ENCODE measurements at regions not wholly inside any gene's neighbourhood (a gene's known extent, or its start where the extent isn't known, plus 50 kb on each side); places are given as distances from the start of the nearest gene placed in this dataset.

DNA sequence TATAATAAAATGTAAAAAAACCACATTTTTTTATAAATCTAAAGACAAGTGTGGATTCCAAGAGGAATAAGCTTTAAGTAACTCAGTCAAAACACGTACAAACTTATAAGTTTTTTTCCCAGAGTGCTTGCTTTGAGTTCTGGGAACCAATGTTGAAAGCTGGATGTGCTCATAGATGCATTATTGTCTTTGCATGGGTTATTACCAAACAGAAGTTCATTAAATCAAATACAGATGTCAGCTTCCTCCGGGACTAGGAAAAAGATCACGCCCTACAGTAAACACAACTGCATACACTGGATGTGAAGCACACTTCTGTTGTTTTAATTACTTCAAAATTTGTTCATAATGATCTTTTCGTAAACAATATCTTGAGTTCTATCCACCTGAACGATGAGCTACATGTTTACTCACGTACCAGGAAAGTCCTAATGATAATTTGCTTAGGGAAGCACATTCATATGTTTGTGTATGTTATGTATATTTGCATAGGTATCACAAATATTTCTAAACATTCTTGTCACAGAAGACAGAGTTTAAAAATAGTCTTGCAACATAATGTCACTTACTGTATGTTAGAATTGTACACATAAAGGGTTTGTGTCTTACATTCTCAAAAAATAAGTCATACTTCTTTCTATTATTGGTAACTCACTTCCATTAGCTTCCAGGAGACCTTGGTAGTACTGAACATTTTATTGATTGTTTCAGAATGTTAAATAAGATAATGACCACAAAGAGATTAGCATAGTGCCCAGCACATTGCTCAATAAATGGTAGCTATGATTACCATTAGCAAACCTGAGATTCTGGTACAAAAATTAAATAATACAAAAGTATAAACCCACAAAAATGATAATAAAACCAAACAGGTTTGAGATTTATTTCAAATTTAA lies 427.4 kb downstream of the CETN3 start:
- no peak overlapping the region for H2AFZ ChIP-seq (replicated peaks; ENCODE audit: low read length, poor library complexity)
- no peak overlapping the region for H4K8ac ChIP-seq (ENCODE audit: low read depth in 2 of 2, low read length in 2 of 2)
- H2BK20ac ChIP-seq (ENCODE audit: low read depth, low read length), result no peak overlapping the region
- TF ChIP-seq CEBPB (IDR thresholded peaks at IDR 0.05; ENCODE audit: low read depth, low read length), result no peak
- TF ChIP-seq MAFK (IDR thresholded peaks at IDR 0.05; ENCODE audit: low read depth, low read length), result peak; percentile 71
- no peak for TF ChIP-seq CTCF (conservative IDR thresholded peaks at IDR 0.05; ENCODE audit: low read depth, low read length)
- ChIA-PET POLR2A (ENCODE audit: unreplicated experiment) (no interaction called here), CTCF (no interaction called here)
- no peak overlapping the region for H3K27ac ChIP-seq (ENCODE audit: insufficient read depth, low read length)
- no peak overlapping the region for H3K23ac ChIP-seq (ENCODE audit: low read depth, low read length)
- H4K20me1 ChIP-seq (ENCODE audit: insufficient read depth, low read length), result no peaks in the 10 kb centered on the region
- no peak overlapping the region for H3K4ac ChIP-seq (ENCODE audit: low read depth, low read length)
- no peak overlapping the region for H3K56ac ChIP-seq (ENCODE audit: extremely low read depth, insufficient read depth, low read length)
- dilution Hi-C loops (cut with HindIII; ENCODE audit: low sequenced_read_pairs, unreplicated experiment) (no loop called here), intact Hi-C loops (cut with micrococcal nuclease) (no loop called here), in situ Hi-C loops (cut with MboI; ENCODE audit: low sequenced_read_pairs) (no loop called here)
- no peak overlapping the region for H4K91ac ChIP-seq (ENCODE audit: insufficient read depth, low read depth, low read length)
- no peak overlapping the region for H3K18ac ChIP-seq (ENCODE audit: low read depth, low read length)
- H3K9me3 ChIP-seq (ENCODE audit: control insufficient read depth, insufficient read depth, low read length), result no peaks in the 10 kb centered on the region
- no peaks in the 10 kb centered on the region for H3K27me3 ChIP-seq (ENCODE audit: control insufficient read depth, insufficient read depth, low read length)
- no peaks in the 10 kb centered on the region for H3K79me1 ChIP-seq (ENCODE audit: low read depth in 1 of 2, low read length in 2 of 2)
- no peak overlapping the region for H3K14ac ChIP-seq (replicated peaks; ENCODE audit: low read depth, low read length)
- no peak overlapping the region for H2BK5ac ChIP-seq (ENCODE audit: low read depth, low read length, poor library complexity, severe bottlenecking)
- BruUV-seq (replicated peaks), result no TSS peak
- H2AK5ac ChIP-seq (ENCODE audit: low read depth, low read length), result no peak overlapping the region
- no peak overlapping the region for H3K4me2 ChIP-seq (ENCODE audit: low read depth, low read length)
- H3K4me1 ChIP-seq (ENCODE audit: control insufficient read depth, insufficient read depth, low read length), result no peaks in the 10 kb centered on the region
- no peak for ATAC-seq (ENCODE audit: low read depth)
- WGBS, 2 experiments (ENCODE audit: extremely low coverage in 2 of 2, insufficient read length in 1 of 2), result no CpG with 5 or more reads among the region's 6 CpGs
- no peak overlapping the region for H3K4me3 ChIP-seq (ENCODE audit: insufficient read depth, low read depth, low read length)
- H3K36me3 ChIP-seq (ENCODE audit: control insufficient read depth, insufficient read depth, low read length), result no peaks in the 10 kb centered on the region
- DNase-seq, result no peak
- no peak overlapping the region for H2BK120ac ChIP-seq (ENCODE audit: low read depth, low read length)
- H2AK9ac ChIP-seq (replicated peaks; ENCODE audit: low read depth, low read length, poor library complexity), result no peak overlapping the region
- no peak overlapping the region for H2BK15ac ChIP-seq (ENCODE audit: low read depth, low read length)
- H3K9me1 ChIP-seq (ENCODE audit: insufficient read depth, low read length), result no peaks in the 10 kb centered on the region
- no peak overlapping the region for H3K9ac ChIP-seq (ENCODE audit: low read depth, low read length)
- no peak overlapping the region for H4K5ac ChIP-seq (ENCODE audit: low read depth, low read length)
